Activated T-helper 1 cell treated with Interleukin-2 at 50 U/mL for 16 hours (primary cell): ENCODE measurements at regions not wholly inside any gene's neighbourhood (a gene's known extent, or its start where the extent isn't known, plus 50 kb on each side); places are given as distances from the start of the nearest gene placed in this dataset.

Experiments used
- DNase-seq: peaks from one replicate; pipeline ENCODE4 v3.0.0-alpha.2; 2020; ENCODE audit warnings: low read depth

DNA sequence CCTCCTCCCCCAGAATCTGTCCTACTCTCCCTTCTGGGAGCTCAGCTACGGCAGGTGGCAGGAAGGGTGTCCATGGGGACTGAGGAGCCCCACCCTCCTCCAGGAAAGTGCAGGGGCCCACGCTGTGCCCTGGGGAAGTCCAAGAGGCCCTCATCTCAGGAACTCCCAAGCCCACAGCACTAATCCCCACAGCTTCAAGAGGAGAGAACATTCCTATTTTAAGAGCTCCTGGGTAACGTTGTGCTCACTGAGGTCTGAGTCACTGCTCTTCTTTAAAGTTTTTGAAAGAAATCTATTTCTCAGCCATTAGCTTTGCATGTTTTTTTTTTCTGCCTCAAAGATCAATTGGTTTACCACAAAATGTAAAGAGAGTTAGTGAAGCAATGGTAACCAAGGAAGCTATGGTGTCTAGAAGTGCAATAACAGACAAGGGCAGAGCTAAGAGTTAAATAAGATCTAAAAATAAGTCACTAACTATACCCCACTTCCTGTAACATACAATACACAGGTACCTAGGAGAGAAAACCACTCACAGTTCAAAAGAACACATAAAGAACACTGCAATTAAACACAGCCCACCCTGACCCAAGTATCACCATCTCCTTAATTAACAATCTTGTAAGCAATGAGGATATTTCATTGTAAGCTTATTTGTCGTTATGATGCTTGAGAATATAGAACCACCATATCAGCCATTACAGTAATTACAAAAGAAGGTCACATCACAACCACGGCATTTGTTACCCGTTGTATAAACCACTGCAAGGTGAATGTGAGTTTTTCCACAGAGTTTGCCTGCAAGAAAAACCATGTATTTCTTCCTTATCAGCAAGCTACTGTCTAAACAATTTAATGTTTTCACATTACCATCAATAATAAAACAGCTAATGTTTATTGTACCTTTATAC is 382.3 kb upstream of the SLC30A5 start:
- DNase-seq = no peak

DNA sequence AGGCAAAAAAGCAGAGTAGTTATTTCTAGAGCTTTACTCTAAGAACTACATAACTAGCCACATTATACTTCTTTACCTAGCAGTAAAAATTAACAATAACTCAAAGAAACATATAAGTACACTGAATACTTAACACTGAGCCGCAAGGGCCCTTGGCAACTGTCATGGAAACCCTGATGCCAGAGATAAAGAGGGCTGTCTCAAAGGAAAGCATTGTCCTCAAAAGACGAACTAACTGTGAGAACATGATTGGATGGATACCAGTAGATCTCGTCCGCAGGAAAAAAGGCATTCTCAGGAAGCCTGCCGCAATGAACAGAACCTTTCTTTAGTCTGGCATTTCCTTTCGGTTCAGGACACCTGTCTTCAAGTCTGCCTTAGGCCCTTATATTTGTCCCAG is 379.0 kb upstream of the SLC30A5 start:
- DNase-seq = no peak

DNA sequence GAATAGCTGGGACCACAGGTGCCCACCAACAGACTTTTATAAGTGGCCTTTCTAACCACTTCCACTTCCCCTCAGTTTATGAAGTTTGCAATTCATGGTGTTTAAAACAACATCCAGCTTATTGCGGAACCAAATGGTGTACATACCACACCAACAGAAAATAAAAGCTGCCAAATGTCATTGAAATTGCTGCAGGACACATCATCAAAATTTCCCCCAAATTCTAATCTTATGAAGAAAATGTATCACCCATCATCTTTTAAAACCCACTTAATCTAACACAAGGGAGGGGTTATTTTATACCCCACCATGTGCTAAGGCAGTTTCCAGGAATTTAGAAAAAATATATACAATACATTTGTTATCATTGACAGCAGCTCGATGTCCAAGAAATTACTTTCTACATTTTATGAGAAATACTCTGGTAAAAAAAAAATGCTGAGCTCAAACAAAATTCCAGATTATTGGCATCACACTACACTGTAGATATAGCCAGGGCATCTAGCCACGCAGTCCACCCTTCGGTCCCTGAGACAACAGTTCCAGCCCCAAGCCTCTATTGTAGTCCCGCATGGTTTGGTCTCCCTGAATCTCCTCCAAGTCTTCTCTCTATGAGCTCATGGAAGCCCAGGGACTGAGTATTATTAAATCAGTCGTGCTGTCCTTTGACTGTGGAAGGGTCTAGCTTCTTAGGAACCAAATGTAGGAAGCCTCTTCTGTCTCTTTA is 372.8 kb upstream of the SLC30A5 start:
- no peak for DNase-seq

DNA sequence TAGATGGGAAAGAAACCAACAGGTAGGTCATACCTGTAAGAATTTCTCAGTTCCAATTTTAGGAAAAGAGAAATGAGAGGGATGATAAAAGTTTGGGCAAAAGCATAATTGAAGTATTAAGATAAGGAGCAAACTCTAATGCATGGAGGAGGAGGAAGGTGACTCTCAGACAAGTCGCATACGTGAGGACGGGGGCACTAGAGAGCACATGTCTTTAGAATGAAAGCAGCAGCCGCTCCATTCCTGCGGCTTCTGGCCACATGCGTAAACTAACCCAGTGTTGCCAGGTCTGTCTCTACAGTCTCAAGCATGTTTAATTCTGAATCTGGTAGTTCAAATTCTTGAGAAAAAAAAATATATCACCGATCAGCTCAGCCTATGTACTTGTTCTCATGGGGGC is 371.5 kb upstream of the SLC30A5 start:
- DNase-seq = no peak

DNA sequence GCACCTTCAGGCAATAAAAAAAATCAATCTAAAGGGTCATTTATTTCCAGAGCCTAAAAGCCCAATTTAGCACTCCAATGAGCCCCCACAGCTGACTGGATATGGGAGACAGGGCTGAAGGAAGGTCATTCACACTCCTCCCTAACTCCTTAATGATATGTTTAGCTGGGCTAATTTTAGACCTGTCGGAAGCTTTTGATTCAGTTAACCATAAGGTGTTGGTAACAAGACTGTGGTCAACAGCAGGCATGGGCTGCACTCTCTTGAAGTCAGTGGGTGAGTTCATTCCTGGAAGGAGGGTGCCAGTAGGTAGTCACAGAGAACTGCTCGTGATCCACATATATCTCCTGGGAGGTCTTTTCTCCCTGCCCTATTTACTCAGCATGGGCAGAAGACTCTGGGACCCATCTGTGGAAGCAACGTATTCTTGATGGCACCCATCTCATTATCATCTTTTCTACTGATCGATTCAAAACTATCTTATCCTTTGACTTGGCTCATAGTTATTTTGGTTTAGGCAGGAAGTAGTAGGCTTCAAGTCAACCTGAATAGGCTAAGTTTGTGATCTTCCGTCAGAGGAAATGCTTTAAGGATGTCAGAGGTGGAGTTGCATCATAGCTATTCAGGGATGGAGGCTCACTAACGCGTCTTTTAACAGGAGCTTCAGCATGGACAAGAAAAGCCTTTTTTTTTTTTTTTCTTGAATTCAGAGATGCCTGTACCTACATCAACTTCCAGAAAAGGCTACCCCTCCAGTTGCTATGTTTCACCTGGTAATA is 367.7 kb upstream of the SLC30A5 start:
- DNase-seq = no peak

DNA sequence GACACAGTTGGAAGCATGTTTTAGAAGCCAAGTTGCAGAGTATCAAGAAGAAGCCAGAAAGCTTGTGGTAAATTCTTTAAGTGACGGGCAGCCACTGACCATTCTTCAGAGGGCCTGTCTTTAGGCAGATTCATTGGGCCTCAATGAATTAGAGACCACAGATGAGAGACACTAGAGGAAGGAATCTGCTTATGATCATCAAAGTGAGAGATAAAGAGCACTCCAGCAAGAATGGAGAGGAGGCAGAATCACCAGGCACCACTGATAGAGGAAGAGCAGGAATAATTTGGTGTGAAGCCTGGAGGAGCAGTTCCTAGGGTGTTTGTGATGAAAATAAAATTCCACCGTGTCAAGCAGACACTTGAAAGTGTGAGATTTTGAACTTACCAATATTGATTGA is 365.9 kb upstream of the SLC30A5 start:
- no peak for DNase-seq

DNA sequence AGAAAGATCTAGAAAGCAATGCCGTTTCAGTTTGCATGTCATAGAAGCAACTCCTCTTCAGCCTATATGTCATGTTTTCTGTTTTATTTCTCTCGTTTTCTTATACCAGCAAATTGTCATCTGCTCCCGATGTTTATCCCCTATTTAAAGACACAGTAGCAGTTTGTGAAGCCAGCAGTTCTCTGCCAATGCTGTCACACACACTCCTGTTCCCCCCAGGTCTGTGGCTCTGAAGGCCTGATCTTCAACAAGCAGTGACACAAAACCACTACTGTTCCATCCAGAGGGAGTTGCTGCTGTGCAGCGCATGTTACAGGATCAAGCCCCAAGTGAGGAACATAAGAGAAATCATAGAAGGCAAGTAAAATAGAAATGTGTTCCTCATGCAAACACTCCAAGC is 364.1 kb upstream of the SLC30A5 start:
- no peak for DNase-seq

DNA sequence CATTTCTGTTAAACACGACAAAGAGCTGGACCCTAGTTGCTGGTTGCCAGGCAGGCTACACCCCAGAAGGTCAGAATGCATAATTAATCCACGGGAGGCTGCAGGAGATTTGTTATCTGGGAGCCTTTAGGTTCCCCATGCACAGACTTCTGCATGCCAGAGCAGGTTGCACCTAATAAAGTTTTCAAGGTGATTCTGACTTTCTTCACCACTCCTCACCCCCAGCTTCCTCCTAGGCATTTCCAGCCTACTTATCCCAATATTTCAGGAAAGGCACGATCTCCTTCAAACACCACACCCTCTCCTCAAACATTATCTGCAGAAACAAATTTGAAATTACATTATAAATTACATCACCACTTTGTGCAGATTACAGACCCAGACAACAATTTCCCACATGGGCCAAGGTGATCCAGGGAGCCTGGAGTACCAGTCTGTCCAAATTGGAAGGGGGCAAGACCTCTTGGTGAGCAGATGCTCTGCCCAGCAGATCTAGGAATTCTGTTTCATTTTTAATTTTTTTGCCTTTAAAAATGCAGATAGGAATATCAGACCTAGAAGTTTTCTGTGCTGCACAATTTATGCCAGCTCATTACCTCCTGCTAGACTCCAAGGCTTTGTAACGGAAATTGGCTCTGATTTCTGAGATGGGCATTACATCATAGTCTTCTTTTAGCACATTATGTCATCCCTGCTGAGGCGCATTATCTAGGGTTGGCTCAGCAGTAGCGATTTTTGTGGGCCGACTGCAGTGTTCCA is 363.4 kb upstream of the SLC30A5 start:
- DNase-seq = no peak

DNA sequence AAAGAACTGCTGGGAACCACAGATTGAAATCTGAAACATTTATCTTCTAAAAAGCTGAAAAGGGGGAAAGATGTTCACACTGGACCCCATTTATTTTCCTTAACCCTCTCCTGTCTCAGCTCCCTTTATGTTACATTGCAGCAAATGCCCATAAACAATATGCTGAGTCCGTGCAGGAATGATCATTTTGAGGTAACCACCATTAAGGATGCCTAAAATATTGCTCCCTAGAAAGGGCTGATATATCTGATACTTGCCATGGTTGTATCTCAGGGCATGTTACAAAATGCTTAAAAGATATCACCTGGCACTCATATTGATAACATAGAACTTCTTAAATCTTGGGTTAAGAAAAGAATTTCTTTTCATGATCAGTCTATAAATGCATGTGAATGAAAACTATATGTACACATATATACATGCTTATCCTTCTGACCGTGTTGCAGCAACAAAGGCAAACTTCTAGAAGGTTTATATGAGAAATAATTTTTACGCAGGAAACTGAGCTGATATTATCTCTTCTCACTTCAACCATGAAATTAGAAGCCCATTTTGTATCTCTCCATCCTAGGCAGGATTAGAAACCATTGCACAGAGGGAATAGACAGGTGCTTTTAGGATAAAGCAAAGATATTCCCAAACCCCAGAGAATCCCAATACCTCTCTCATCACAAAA is 362.7 kb upstream of the SLC30A5 start:
- DNase-seq = no peak

DNA sequence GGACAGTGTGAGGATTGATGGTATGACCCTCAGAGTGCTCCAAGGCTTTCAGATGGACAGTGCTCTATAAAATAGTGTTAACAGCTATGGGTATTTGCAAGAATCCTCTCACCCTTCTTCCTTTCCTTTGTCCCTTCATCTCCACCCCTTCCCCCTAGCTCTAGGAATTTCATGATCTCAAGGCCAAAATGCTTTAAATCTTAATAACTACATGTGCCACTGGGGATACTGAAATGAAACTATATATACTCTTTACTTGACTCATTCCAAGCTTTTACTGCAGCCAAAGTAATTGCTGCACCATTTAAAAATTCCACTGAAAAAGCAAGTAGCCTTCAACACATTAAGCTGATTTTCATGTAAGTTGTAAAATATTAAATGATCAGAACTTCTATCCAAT is 361.6 kb upstream of the SLC30A5 start:
- no peak for DNase-seq

DNA sequence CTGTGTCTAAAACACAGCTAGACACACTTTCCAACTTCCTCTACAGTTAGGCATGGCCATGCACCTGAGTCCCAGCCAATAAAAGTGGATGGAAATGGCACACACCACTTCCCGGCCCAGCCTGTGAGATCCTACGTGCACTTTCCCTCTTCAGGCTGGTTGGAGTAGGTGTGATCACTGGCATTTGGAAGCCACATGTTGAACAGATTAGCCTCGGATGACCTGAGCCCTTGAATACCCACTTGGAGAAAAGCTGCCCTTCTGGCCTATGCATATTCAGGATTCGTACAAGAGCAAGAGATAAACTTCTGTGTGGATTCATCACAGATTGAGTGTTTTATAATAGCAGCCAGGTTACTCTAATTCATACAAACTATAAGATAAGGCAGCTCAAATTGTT is 359.0 kb upstream of the SLC30A5 start:
- no peak for DNase-seq

DNA sequence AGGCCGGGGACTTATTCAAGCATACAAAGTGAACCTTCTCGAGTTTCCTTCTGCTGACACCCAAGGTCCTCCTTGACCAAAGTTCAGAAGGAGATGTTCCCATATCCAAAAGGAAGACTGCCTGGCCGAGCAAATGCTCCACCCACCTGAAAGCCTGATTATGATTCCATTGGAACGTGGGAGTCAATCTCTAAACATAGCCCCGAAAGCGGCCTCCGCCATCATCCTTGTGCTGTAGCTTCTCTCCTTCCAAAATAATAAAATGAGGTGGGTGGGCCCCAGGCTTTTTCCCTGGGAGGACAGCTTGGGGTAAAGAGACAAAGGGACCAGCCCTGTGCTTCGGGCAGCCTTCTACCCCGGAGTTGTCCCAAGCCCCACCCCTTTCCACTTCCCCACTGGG is 355.6 kb upstream of the SLC30A5 start:
- no peak for DNase-seq

DNA sequence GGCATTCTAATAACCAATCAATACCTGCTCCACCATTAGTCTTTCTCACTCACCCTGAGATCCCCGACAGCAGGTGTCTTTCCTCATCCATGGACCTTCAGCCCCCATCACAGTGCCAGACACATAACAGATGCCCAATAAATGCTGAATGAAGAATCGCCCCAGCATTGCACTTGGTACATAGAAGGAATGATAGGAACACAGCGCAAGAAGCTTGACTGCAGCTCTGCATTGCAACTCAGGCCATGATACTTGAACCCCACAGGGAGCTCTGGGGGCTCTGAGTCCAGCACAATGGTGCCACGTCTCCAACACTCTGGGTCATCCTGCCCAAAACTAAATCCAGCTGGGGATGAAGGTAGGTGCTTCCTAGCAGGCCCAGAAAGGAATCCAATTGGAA is 355.0 kb upstream of the SLC30A5 start:
- DNase-seq = no peak

DNA sequence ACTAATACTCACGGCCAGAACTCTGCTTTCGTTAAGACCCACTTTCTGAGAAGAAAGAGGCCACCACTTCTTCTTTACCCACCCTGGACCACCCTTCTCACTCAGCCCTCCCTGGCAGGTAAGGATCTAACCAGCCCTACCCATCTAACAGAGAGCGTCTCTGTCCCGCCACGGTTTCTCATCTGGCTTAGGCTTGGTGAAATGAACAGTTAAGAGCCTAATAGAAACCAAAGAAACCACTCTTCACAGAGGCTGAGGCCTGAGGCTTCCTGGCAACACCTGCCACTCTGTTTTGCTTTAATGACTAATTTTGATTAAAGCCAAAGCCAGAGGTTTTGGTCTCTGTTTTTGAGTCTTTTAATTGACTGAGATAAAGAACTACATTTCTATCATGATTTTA is 354.1 kb upstream of the SLC30A5 start:
- DNase-seq = no peak

DNA sequence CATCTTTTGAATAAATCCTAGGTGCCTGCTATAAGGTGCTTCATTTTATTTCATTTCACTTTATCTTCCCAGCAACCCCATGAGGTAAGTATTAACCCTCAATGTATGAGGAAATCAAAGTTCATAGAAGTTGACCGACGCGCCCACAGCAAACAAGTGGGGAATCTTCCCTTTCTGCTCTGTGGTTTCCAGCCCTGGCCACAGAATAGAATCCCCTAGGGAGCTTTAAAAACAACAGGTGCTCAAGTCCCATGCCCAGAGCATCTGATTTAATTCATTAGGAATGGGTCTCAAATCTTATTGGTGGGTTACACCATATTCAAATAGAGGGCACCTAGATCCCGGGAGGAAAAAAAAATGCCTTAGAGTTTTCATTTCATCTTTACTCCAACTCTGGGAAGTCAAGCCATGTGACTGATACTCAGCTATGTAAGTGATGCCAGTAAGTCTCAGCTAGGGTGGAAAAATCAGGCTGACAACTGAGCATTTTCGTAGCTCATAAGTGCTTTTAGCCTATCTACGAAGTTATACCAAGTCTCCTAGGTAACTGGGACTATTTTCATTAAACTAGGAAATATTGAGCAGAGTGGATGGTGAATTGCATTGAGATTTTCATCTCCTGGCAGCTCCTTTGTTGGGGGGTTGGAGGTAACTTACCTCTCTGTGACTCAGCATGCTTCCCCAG is 353.4 kb upstream of the SLC30A5 start:
- no peak for DNase-seq

DNA sequence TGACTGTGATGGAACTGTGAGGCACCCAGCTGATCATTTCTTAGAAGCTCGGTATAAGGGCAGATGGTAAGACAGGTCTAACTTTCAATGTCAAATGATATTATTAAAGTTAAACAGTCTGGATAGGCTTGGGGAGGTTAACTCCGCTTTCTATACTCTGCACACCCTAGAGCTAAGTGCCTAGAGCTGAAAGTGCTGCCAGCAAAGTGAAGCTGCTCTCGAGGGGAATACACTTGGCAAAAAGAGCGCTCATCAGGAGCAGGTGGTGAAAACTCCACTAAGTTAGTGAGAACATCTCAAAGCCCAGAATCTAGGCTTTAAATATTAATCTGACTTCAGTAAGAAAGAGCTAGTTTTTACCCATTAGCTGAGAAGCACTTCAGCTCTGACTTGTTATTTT is 349.6 kb upstream of the SLC30A5 start:
- no peak for DNase-seq

DNA sequence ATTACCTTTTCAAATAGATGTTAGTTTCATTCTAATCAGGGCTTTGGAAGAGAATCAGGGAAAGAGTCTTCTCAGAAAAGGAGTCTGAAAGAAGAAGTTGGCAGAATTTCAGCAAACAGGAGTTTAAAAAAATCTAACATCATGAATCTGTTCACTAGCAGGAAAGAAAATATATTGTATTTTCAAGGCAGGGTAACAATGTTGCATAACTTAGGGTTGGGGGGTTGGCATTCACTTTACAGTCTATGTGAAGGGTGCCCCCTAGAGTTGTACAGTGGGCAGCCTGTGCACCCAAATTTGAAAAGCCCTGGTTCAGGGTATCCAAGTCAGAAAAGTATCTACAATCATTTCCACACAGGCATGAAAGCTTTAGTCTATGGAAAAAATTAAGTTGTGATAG is 348.4 kb upstream of the SLC30A5 start:
- no peak for DNase-seq

DNA sequence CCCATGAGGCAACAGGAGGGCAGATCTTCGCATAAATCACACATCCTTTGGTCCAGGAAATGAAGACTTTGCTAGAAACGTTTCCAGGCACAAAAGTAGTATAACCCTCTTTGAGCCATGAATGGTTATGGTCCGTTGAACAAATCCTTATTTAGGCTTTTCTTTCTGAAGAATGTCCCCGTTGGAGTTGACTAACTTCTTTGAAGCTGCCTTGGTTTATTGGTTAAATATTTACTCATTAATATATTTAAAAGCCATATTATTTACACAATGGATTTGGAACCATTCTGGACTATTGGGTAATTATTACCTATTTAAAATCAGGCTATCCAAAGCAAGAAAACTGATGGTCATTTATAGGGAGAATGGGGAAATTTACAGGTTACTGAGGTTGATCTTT is 347.6 kb upstream of the SLC30A5 start:
- DNase-seq = no peak

DNA sequence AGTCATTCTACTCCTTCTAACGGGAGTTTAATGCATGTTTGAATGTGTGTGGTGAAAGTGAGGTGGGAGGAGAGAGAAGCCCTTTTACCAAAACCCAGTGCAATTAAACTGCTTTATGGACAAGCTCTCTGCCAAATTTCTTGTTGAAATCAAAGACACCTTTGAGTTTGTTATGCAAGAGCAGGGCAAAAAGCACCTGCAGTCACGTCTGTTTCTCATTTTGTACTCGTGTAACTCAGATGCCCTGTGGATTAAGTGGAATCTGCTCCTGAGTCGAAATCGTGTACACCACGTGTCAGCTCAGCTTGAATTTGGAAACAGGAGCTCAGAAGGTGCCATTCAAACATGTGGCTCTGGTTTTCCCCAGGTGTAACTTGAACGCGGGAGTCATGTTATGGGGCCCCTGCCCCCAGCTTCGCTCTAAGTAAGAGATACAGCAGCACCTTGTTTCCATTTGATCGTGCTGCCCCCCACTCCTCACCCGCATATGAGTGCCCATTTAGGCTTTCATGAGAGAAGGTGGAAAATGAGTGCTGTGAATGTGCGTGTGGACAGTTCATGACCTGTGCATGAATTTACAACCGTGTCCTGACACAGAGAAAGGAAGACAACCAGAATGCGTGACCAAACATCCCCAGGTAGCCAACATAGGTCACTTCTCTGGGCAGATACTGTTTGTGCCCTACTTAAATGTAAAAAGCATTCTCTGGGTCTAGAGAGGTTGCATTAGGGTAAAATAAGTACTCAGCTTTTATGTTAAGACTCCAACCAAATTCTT is 347.0 kb upstream of the SLC30A5 start:
- DNase-seq = no peak

DNA sequence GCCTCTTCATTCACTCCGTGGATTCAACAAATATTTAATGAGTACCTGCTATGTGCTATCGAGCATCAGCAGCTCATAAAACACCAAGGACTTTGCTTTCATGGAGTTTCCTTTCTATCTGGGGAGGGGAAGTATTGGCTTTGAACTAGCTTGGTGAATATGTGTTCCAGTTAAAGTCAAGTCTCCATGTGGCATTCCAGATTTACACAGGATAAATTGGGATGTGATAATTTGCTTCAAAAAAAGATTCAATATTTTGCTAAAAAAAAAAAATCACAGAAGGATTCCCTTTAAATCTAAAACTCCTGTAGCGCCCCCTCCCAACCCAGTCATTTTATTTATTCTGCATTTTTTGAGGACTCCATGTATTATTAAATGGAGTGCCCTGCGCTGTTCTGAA is 346.3 kb upstream of the SLC30A5 start:
- no peak for DNase-seq
